Peyer's patch (tissue), 4 donors: ENCODE measurements at regions not wholly inside any gene's neighbourhood (a gene's known extent, or its start where the extent isn't known, plus 50 kb on each side); places are given as distances from the start of the nearest gene placed in this dataset.

ENCODE experiments used
- DNase-seq, 3 donors: peaks; one replicate each; pipeline ENCODE4 v3.0.0-alpha.2; 2017 to 2019
- H3K27ac ChIP-seq, 4 donors: fragments of 200-600 bp; sonication (generic); one replicate each; pipeline ENCODE4 v1.5.1; 2016 to 2019
- H3K27me3 ChIP-seq, 2 donors: fragments of 200-600 bp; sonication (generic); one replicate each; pipeline ENCODE4 v1.5.1; 2019
- H3K36me3 ChIP-seq, 3 donors: fragments of 200-600 bp; sonication (generic); one replicate each; pipeline ENCODE4 v1.5.1; 2016 to 2019
- H3K4me1 ChIP-seq, 4 donors: fragments of 200-600 bp; sonication (generic); one replicate each; pipeline ENCODE4 v1.5.1; 2016 to 2019
- H3K4me3 ChIP-seq, 4 donors: fragments of 200-600 bp; sonication (generic); 1 replicate in 3 of 4; 2 replicates in 1 of 4; pipeline ENCODE4 v1.5.1; 2016 to 2019; ENCODE audit warnings: mild to moderate bottlenecking in 1 of 4
- H3K9me3 ChIP-seq, 4 donors: fragments of 200-600 bp; sonication (generic); one replicate each; pipeline ENCODE4 v1.5.1; 2016 to 2019; ENCODE audit warnings: mild to moderate bottlenecking in 1 of 4
- POLR2A ChIP-seq, 2 donors: fragments of 450-650 bp; IDR thresholded peaks; one replicate each; pipeline ENCODE4 v1.5.1; 2017; ENCODE audit warnings: antibody characterized with exemption in 2 of 2, mild to moderate bottlenecking in 2 of 2, moderate library complexity in 2 of 2
- TF ChIP-seq, protein P1 (sequence below), 6 experiments: fragments of 450-650 bp in 4 of 6; fragments of 200-600 bp in 2 of 6; sonication (generic) in 1 of 6; IDR thresholded peaks; one replicate each; pipeline ENCODE4 v1.5.1; 2017 to 2019; ENCODE audit warnings: antibody characterized with exemption in 6 of 6, mild to moderate bottlenecking in 3 of 6, moderate library complexity in 1 of 6

DNA sequence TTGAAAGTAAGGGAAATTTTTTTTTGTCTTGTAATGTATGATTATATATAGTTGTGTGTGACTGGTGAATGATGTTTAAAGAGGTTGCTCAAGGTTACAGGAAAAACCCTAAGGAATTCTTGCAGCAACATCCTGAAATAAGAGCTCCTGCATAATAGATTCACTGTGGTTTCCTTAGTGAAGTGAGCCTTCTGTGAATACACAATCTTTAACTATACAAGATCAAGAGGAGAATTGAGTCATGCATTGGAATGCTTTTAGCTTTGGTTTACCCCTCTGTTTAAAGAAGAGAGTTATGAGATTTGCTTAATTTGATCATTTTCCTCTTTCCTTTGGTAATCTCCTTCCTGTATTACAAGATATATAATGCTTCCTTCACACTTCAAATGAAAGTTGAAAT lies 141.6 kb upstream of the EYA4 start:
- TF ChIP-seq, protein P1, sequence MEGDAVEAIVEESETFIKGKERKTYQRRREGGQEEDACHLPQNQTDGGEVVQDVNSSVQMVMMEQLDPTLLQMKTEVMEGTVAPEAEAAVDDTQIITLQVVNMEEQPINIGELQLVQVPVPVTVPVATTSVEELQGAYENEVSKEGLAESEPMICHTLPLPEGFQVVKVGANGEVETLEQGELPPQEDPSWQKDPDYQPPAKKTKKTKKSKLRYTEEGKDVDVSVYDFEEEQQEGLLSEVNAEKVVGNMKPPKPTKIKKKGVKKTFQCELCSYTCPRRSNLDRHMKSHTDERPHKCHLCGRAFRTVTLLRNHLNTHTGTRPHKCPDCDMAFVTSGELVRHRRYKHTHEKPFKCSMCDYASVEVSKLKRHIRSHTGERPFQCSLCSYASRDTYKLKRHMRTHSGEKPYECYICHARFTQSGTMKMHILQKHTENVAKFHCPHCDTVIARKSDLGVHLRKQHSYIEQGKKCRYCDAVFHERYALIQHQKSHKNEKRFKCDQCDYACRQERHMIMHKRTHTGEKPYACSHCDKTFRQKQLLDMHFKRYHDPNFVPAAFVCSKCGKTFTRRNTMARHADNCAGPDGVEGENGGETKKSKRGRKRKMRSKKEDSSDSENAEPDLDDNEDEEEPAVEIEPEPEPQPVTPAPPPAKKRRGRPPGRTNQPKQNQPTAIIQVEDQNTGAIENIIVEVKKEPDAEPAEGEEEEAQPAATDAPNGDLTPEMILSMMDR (IDR thresholded peaks at IDR 0.05), result no peak
- no peak for TF ChIP-seq POLR2A (IDR thresholded peaks at IDR 0.05)
- DNase-seq, result no peak
- H3K27me3 ChIP-seq, result no peaks in the 10 kb centered on the region
- no peaks in the 10 kb centered on the region for H3K36me3 ChIP-seq
- no peaks in the 10 kb centered on the region for H3K9me3 ChIP-seq
- no peaks in the 10 kb centered on the region for H3K4me1 ChIP-seq
- no peak overlapping the region for H3K4me3 ChIP-seq
- no peak overlapping the region for H3K27ac ChIP-seq

DNA sequence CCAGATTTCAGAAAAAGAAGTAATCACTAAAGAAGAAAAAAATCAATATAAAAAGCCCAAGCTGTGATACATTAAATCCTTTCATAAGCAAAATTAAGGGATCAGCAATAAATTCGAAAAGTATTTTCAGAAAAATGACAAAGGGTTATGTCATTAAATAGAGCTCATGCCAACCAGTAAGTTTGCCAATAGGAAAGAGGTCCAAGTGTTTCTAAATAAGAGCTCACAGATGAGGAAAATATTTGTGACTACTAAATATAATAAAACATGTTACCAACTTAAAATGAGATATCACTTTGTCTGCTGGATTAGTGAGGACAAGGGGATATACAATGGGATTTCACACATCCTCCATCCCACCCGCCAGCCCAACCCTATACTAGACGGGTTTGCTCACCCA lies 140.3 kb upstream of the EYA4 start:
- no peaks in the 10 kb centered on the region for H3K27me3 ChIP-seq
- DNase-seq, result no peak
- H3K4me3 ChIP-seq, result no peak overlapping the region
- H3K9me3 ChIP-seq, result no peaks in the 10 kb centered on the region
- no peaks in the 10 kb centered on the region for H3K4me1 ChIP-seq
- no peaks in the 10 kb centered on the region for H3K36me3 ChIP-seq
- no peak overlapping the region for H3K27ac ChIP-seq
- TF ChIP-seq POLR2A (IDR thresholded peaks at IDR 0.05), result no peak
- TF ChIP-seq, protein P1 (IDR thresholded peaks at IDR 0.05), result no peak

DNA sequence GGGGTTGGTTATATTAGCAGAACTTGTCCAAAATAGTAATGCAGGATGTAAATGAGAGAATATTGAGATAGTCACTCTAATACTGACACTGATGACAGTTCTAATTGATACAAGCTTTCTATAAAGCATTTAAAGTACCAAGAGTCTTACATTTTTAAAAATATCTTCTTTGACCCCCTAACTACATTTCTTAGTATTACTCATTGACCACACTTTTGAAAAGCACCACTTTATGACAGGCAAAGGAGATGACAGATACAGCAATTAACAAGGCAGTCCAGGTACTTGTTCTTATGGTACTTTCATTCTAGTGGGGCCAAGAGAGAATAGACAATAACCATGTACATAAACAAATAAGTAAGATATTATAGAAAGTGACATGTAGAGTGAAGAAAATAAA lies 139.4 kb upstream of the EYA4 start:
- no peak for TF ChIP-seq POLR2A (IDR thresholded peaks at IDR 0.05)
- TF ChIP-seq, protein P1 (IDR thresholded peaks at IDR 0.05), result no peak
- no peaks in the 10 kb centered on the region for H3K27me3 ChIP-seq
- no peaks in the 10 kb centered on the region for H3K36me3 ChIP-seq
- no peaks in the 10 kb centered on the region for H3K9me3 ChIP-seq
- H3K4me1 ChIP-seq, result no peaks in the 10 kb centered on the region
- no peak overlapping the region for H3K4me3 ChIP-seq
- no peak for DNase-seq
- H3K27ac ChIP-seq, result no peak overlapping the region

DNA sequence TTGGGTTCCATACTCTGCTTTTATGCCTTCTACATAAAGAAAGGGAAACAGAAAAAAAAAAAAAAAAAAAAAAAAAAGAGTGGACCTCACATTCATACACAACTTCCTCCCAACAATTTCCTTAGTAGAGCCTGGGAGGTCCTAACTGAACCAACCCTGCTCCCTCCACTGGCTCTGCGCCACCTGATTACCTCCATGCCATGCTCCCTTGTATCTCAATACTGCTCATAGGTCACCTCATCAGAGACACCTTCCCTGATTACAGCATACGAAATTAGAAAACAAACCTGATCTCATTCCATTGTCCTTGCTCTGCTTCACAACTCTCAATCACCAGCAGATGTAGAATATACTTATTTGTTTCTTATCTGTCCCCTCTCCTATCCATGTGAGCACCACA lies 134.2 kb upstream of the EYA4 start:
- Histone ChIP-seq H3K4me3 (no peak overlapping the region), H3K4me1 (no peaks in the 10 kb centered on the region), H3K9me3 (no peaks in the 10 kb centered on the region), H3K36me3 (no peaks in the 10 kb centered on the region), H3K27me3 (no peaks in the 10 kb centered on the region), H3K27ac (no peak overlapping the region)
- no peak for DNase-seq
- no peak for TF ChIP-seq POLR2A (IDR thresholded peaks at IDR 0.05)
- TF ChIP-seq, protein P1 (IDR thresholded peaks at IDR 0.05), result no peak

DNA sequence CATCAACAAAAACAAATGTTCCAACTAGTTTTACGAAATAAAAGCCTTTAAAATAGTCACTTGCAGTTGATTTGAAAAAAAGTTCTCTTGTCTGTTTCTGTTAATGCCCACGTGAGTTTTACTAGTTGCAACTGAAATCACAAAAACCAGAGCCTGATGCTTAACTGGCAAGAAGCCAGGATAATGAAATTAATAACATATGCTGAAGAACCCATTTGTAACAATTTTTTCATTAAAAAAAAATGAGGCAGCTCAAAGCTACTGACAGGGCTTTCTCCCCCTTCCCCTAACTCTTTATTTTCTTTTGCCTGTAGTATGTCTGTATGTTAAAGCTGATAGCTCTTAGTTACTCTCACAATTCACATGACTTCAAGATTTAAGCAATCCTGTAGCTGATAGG lies 132.7 kb upstream of the EYA4 start:
- no peak overlapping the region for H3K27ac ChIP-seq
- no peak for TF ChIP-seq POLR2A (IDR thresholded peaks at IDR 0.05)
- TF ChIP-seq, protein P1 (IDR thresholded peaks at IDR 0.05), result no peak
- H3K36me3 ChIP-seq, result no peaks in the 10 kb centered on the region
- H3K4me3 ChIP-seq, result no peak overlapping the region
- H3K9me3 ChIP-seq, result no peaks in the 10 kb centered on the region
- no peaks in the 10 kb centered on the region for H3K27me3 ChIP-seq
- H3K4me1 ChIP-seq, result no peaks in the 10 kb centered on the region
- DNase-seq, result no peak

DNA sequence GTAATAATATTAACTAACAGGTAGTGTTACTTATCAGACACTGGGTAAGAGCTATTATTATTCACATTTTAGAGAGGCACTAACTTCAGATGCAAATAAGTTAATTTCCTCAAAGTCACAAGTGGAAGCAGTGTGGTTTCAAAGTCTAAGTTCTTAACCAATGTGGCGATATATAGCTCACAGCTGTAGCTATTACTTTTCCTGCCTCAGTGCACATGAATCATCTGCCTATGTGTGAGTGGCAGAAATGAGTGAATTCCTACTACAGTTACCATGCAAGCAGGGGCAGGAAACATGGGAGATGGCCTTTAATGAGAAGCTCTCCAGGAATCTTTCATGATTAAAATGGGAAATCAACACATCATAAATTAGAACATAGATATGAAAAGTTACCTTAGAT lies 126.2 kb upstream of the EYA4 start:
- no peaks in the 10 kb centered on the region for H3K9me3 ChIP-seq
- DNase-seq, result no peak
- H3K36me3 ChIP-seq, result no peaks in the 10 kb centered on the region
- H3K27me3 ChIP-seq, result no peaks in the 10 kb centered on the region
- no peak overlapping the region for H3K27ac ChIP-seq
- no peaks in the 10 kb centered on the region for H3K4me1 ChIP-seq
- no peak overlapping the region for H3K4me3 ChIP-seq
- TF ChIP-seq POLR2A (IDR thresholded peaks at IDR 0.05), result no peak
- TF ChIP-seq, protein P1 (IDR thresholded peaks at IDR 0.05), result no peak
